Stomach (tissue), 8 donors: ENCODE measurements at regions not wholly inside any gene's neighbourhood (a gene's known extent, or its start where the extent isn't known, plus 50 kb on each side); places are given as distances from the start of the nearest gene placed in this dataset.

Source experiments
- DNase-seq, 2 donors: peaks; one replicate each; pipeline versions ENCODE4 v3.0.0 to v3.0.0-alpha.2; 2013 to 2019
- H3K27ac ChIP-seq, 5 donors: fragments of 200-600 bp in 4 of 5; sonication (generic) in 4 of 5; one replicate each; pipeline ENCODE4 v1.5.1; 2013 to 2019; ENCODE audit warnings: mild to moderate bottlenecking in 1 of 5, moderate library complexity in 1 of 5
- H3K27me3 ChIP-seq, 3 donors: fragments of 200-600 bp; sonication (generic); one replicate each; pipeline ENCODE4 v1.5.1; 2017 to 2019; ENCODE audit warnings: mixed run types in 1 of 3
- H3K36me3 ChIP-seq, 4 donors: fragments of 200-600 bp; sonication (generic); 1 replicate in 3 of 4; 2 replicates in 1 of 4; pipeline ENCODE4 v1.5.1; 2016 to 2019
- H3K4me1 ChIP-seq, 4 donors: fragments of 200-600 bp; sonication (generic); one replicate each; pipeline ENCODE4 v1.5.1; 2016 to 2019
- H3K4me3 ChIP-seq, 4 donors: fragments of 200-600 bp; sonication (generic) in 3 of 4; one replicate each; pipeline ENCODE4 v1.5.1; 2016 to 2019; ENCODE audit warnings: mild to moderate bottlenecking in 1 of 4
- H3K9me3 ChIP-seq, 4 donors: fragments of 200-600 bp; sonication (generic); one replicate each; pipeline ENCODE4 v1.5.1; 2016 to 2019
- CTCF ChIP-seq, 7 experiments: fragments of 450-650 bp in 4 of 7; fragments of 200-600 bp in 3 of 7; sonication (generic) in 3 of 7; IDR thresholded peaks; one replicate each; pipeline ENCODE4 v1.5.1; 2016 to 2019; ENCODE audit warnings: antibody characterized with exemption in 7 of 7, control low read depth in 2 of 7, mild to moderate bottlenecking in 1 of 7
- EP300 ChIP-seq: sonication (generic); formaldehyde crosslinking; IDR thresholded peaks from one replicate; pipeline ENCODE4 v1.6.1; 2017; ENCODE audit warnings: antibody characterized with exemption
- POLR2A ChIP-seq, 4 donors: fragments of 450-650 bp; IDR thresholded peaks; one replicate each; pipeline ENCODE4 v1.6.1; 2016; ENCODE audit warnings: antibody characterized with exemption in 4 of 4, control low read depth in 2 of 4, mild to moderate bottlenecking in 1 of 4, moderate library complexity in 1 of 4
- POLR2AphosphoS5 ChIP-seq, 3 donors: sonication (generic); formaldehyde crosslinking; IDR thresholded peaks; one replicate each; pipeline ENCODE4 v1.6.1; 2016; ENCODE audit warnings: antibody characterized with exemption in 3 of 3
- WGBS, 5 donors: extraction: QIAGEN DNeasy Blood & Tissue Kit in 3 of 5; methylation state at CpG; one replicate each; pipeline versions ENCODE4 v1.1.5 to v1.1.7; 2013 to 2018; 5-methylcytosine and 5-hydroxymethylcytosine counted together
- intact Hi-C: fragments of 100-400 bp; cut with DNase I; formaldehyde crosslinking; loops from one replicate; pipeline ENCODE4 v1.15.1; 2023; ENCODE audit warnings: low total_unique reads
- donor health status: healthy with polysubstance abuse.
- donor health status: Bipolar disorder and iron deficiency.
- donor health status: healthy.

- 34 to 68% (median 55%) methylated on average over 5 of the region's 5 CpGs for whole genome bisulfite sequencing, 5 donors
- no peaks in the 10 kb centered on the region for H3K27me3 ChIP-seq
- no peaks in the 10 kb centered on the region for H3K9me3 ChIP-seq
- H3K4me1 ChIP-seq = peaks cover 22 to 47% (median 36%) of the 10 kb centered on the region in 4 donors
- H3K27ac ChIP-seq = peak overlapping the region in 3 of 5 donors; percentile 3 to 58 (median 39)
- no peaks in the 10 kb centered on the region for H3K36me3 ChIP-seq
- H3K4me3 ChIP-seq = no peak overlapping the region
- intact Hi-C loops = no loop called here
- DNase-seq = peak in 1 of 2 donors; percentile 89
- no peak for TF ChIP-seq CTCF (IDR thresholded peaks at IDR 0.05)
- peak in 1 of 3 donors; percentile 44 for TF ChIP-seq POLR2AphosphoS5 (IDR thresholded peaks at IDR 0.05)
Observed at GRCh38 chr12:75724928-75725312, 213.5 kb upstream of the KRR1 start.

GRCh38 chr12:75724307-75724927 is 213.0 kb upstream of the KRR1 start:
- Histone ChIP-seq H3K4me1 (peaks cover 22 to 47% (median 36%) of the 10 kb centered on the region in 4 donors), H3K36me3 (no peaks in the 10 kb centered on the region), H3K4me3 (no peak overlapping the region), H3K27ac (peak overlapping the region in 3 of 5 donors; percentile 3 to 58 (median 39)), H3K9me3 (no peaks in the 10 kb centered on the region), H3K27me3 (no peaks in the 10 kb centered on the region)
- intact Hi-C loops = no loop called here
- no peak for TF ChIP-seq POLR2A (IDR thresholded peaks at IDR 0.05)
- no peak for TF ChIP-seq CTCF (IDR thresholded peaks at IDR 0.05)
- no peak for TF ChIP-seq EP300
- no peak for TF ChIP-seq POLR2AphosphoS5 (IDR thresholded peaks at IDR 0.05)
- no peak for DNase-seq
- 80 to 89% (median 88%) methylated on average over 11 of the region's 11 CpGs for WGBS, 5 donors

GRCh38 chr12:75722714-75723200 is 211.3 kb upstream of the KRR1 start:
- Histone ChIP-seq H3K9me3 (no peaks in the 10 kb centered on the region), H3K27me3 (no peaks in the 10 kb centered on the region), H3K36me3 (no peaks in the 10 kb centered on the region), H3K4me3 (no peak overlapping the region), H3K27ac (peak overlapping the region in 4 of 5 donors; percentile 31 to 68 (median 60)), H3K4me1 (peaks cover 22 to 47% (median 36%) of the 10 kb centered on the region in 4 donors)
- peak in 1 of 2 donors; percentile 88 for DNase-seq
- intact Hi-C loops = no loop called here
- TF ChIP-seq POLR2AphosphoS5 (IDR thresholded peaks at IDR 0.05) (peak in 1 of 3 donors; percentile 87), CTCF (IDR thresholded peaks at IDR 0.05) (no peak), EP300 (no peak), POLR2A (IDR thresholded peaks at IDR 0.05) (no peak)
- WGBS, 5 donors = 12 to 24% (median 24%) methylated on average over 5 of the region's 5 CpGs

- Histone ChIP-seq H3K27me3 (no peaks in the 10 kb centered on the region), H3K9me3 (no peaks in the 10 kb centered on the region), H3K27ac (peak overlapping the region in 4 of 5 donors; percentile 31 to 68 (median 58)), H3K4me3 (no peak overlapping the region), H3K4me1 (peaks cover 22 to 47% (median 36%) of the 10 kb centered on the region in 4 donors), H3K36me3 (no peaks in the 10 kb centered on the region)
- intact Hi-C loops = no loop called here
- no peak for DNase-seq
- WGBS, 5 donors = 19 to 53% (median 45%) methylated on average over 2 of the region's 2 CpGs
- TF ChIP-seq EP300 (no peak), POLR2AphosphoS5 (IDR thresholded peaks at IDR 0.05) (no peak), POLR2A (IDR thresholded peaks at IDR 0.05) (no peak), CTCF (IDR thresholded peaks at IDR 0.05) (no peak)
Observed at GRCh38 chr12:75721796-75722195, 210.4 kb upstream of the KRR1 start.
